Lung (tissue), 11 donors: ENCODE measurements at regions not wholly inside any gene's neighbourhood (a gene's known extent, or its start where the extent isn't known, plus 50 kb on each side); places are given as distances from the start of the nearest gene placed in this dataset.

Source experiments
- ATAC-seq: fragments of 200-7000 bp; cut with Tn5 transposase; one replicate; pipeline ENCODE4 v1.9.1; 2020; ENCODE audit warnings: moderate number of reproducible peaks; ENCODE audit not compliant: insufficient read depth, low FRiP score
- DNase-seq, 3 donors: peaks; one replicate each; pipeline ENCODE4 v3.0.0-alpha.2; 2013 to 2017
- H3K27ac ChIP-seq, 2 donors: one replicate each; pipeline ENCODE4 v1.5.1; 2013; ENCODE audit warnings: mild to moderate bottlenecking in 2 of 2, moderate library complexity in 2 of 2, control low read depth in 1 of 2, inconsistent platforms in 1 of 2, low read depth in 1 of 2, low read length in 1 of 2
- H3K27me3 ChIP-seq, 3 donors: one replicate each; pipeline ENCODE4 v1.5.1; 2013; ENCODE audit warnings: low read length in 2 of 3; ENCODE audit not compliant: control insufficient read depth in 3 of 3, insufficient read depth in 3 of 3
- H3K36me3 ChIP-seq, 4 donors: one replicate each; pipeline ENCODE4 v1.5.1; 2013; ENCODE audit warnings: low read length in 4 of 4, mild to moderate bottlenecking in 1 of 4, moderate library complexity in 1 of 4; ENCODE audit not compliant: control insufficient read depth in 4 of 4, insufficient read depth in 4 of 4
- H3K4me1 ChIP-seq, 5 donors: one replicate each; pipeline ENCODE4 v1.5.1; 2013; ENCODE audit warnings: low read length in 5 of 5, mild to moderate bottlenecking in 2 of 5, moderate library complexity in 1 of 5; ENCODE audit not compliant: control insufficient read depth in 5 of 5, insufficient read depth in 5 of 5
- H3K4me3 ChIP-seq: one replicate; pipeline ENCODE4 v1.5.1; 2013; ENCODE audit warnings: mild to moderate bottlenecking, control low read depth, moderate library complexity
- H3K9ac ChIP-seq, 2 donors: one replicate each; pipeline ENCODE4 v1.5.1; 2013; ENCODE audit warnings: low read length in 2 of 2, control low read depth in 1 of 2; ENCODE audit not compliant: insufficient read depth in 1 of 2
- H3K9me3 ChIP-seq, 4 donors: one replicate each; pipeline ENCODE4 v1.5.1; 2013; ENCODE audit warnings: low read length in 3 of 4, mild to moderate bottlenecking in 1 of 4, moderate library complexity in 1 of 4; ENCODE audit not compliant: control insufficient read depth in 4 of 4, insufficient read depth in 3 of 4
- WGBS, 2 donors: extraction: QIAGEN DNeasy Blood & Tissue Kit; methylation state at CpG; one replicate each; pipeline ENCODE4 v1.1.7; 2013; 5-methylcytosine and 5-hydroxymethylcytosine counted together
- TF ChIP-seq, protein P1 (sequence below): IDR thresholded peaks from 2 replicates; pipeline ENCODE4 v1.5.1; 2012; ENCODE audit warnings: mild to moderate bottlenecking; ENCODE audit errors: control extremely low read depth, extremely low read depth
- donor health status: control.
- donor health status: control.
- donor health status: Bipolar disorder and iron deficiency.
- donor health status: healthy.
- donor health status: DM: yes; HTN: yes; CAD: no.

DNA sequence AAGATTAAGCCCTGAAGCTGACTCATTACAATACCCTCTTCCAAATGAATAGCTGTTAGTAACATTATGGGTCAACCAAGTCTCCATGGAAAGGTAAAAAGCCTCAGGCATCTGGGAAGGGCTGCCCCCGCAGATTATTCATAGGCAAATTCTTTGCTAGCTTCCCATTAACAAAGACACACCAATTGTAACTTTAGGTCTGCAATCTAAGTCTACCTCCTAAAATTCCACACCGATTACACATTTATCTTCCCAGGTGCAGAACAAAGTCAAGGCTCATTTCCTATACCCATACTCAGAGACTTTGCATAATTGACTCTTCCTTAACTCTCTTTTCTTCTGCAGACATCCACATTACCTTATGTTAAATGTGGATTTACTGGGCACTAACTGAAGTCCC is 826.3 kb upstream of the MBL2 start:
- no peak overlapping the region for H3K9ac ChIP-seq
- ATAC-seq (no peak), DNase-seq (no peak)
- TF ChIP-seq, protein P1, sequence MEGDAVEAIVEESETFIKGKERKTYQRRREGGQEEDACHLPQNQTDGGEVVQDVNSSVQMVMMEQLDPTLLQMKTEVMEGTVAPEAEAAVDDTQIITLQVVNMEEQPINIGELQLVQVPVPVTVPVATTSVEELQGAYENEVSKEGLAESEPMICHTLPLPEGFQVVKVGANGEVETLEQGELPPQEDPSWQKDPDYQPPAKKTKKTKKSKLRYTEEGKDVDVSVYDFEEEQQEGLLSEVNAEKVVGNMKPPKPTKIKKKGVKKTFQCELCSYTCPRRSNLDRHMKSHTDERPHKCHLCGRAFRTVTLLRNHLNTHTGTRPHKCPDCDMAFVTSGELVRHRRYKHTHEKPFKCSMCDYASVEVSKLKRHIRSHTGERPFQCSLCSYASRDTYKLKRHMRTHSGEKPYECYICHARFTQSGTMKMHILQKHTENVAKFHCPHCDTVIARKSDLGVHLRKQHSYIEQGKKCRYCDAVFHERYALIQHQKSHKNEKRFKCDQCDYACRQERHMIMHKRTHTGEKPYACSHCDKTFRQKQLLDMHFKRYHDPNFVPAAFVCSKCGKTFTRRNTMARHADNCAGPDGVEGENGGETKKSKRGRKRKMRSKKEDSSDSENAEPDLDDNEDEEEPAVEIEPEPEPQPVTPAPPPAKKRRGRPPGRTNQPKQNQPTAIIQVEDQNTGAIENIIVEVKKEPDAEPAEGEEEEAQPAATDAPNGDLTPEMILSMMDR = no peak
- 85 to 86% methylated on average over 2 of the region's 2 CpGs for WGBS, 2 donors
- H3K27me3 ChIP-seq = no peaks in the 10 kb centered on the region
- no peaks in the 10 kb centered on the region for H3K4me1 ChIP-seq
- no peaks in the 10 kb centered on the region for H3K36me3 ChIP-seq
- no peak overlapping the region for H3K4me3 ChIP-seq
- no peaks in the 10 kb centered on the region for H3K9me3 ChIP-seq
- H3K27ac ChIP-seq = no peak overlapping the region

GRCh38 chr10:53597835-53598251 is 825.3 kb upstream of the MBL2 start:
- no peak for ATAC-seq
- Histone ChIP-seq H3K36me3 (no peaks in the 10 kb centered on the region), H3K4me3 (no peak overlapping the region), H3K27me3 (no peaks in the 10 kb centered on the region), H3K9ac (no peak overlapping the region), H3K4me1 (no peaks in the 10 kb centered on the region), H3K27ac (no peak overlapping the region), H3K9me3 (peaks cover 0 to under 1% (median 0%) of the 10 kb centered on the region in 4 donors)
- no peak for DNase-seq
- TF ChIP-seq, protein P1 = no peak
- 86 to 89% methylated on average over 2 of the region's 2 CpGs for WGBS, 2 donors

GRCh38 chr10:53580465-53580864 is 807.9 kb upstream of the MBL2 start:
- H3K4me3 ChIP-seq = no peak overlapping the region
- 88 to 96% methylated on average over 2 of the region's 2 CpGs for WGBS, 2 donors
- peaks cover 0 to 8% (median 0%) of the 10 kb centered on the region in 5 donors for H3K4me1 ChIP-seq
- no peak for DNase-seq
- TF ChIP-seq, protein P1 = no peak
- H3K27me3 ChIP-seq = no peaks in the 10 kb centered on the region
- ATAC-seq = no peak
- no peak overlapping the region for H3K27ac ChIP-seq
- no peaks in the 10 kb centered on the region for H3K9me3 ChIP-seq
- no peaks in the 10 kb centered on the region for H3K36me3 ChIP-seq
- H3K9ac ChIP-seq = no peak overlapping the region

GRCh38 chr10:53579773-53580172 is 807.2 kb upstream of the MBL2 start:
- Histone ChIP-seq H3K36me3 (no peaks in the 10 kb centered on the region), H3K27me3 (no peaks in the 10 kb centered on the region), H3K9me3 (no peaks in the 10 kb centered on the region), H3K4me1 (peaks cover 0 to 8% (median 0%) of the 10 kb centered on the region in 5 donors), H3K9ac (no peak overlapping the region), H3K27ac (no peak overlapping the region), H3K4me3 (no peak overlapping the region)
- DNase-seq = peak in 2 of 3 donors; percentile 12 to 59
- TF ChIP-seq, protein P1 = no peak
- ATAC-seq = no peak
- WGBS, 2 donors = 16 to 22% methylated on average over 1 of the region's 1 CpG
